D721Med (cell line): ENCODE measurements at regions not wholly inside any gene's neighbourhood (a gene's known extent, or its start where the extent isn't known, plus 50 kb on each side); places are given as distances from the start of the nearest gene placed in this dataset.

Experiments
- DNase-seq: peaks from one replicate; pipeline ENCODE4 v3.0.0; 2011; ENCODE audit warnings: low spot score; ENCODE audit not compliant: insufficient read length
- FAIRE-seq: peaks from 2 replicates; lab custom pipeline; 2011; peaks lifted over from hg19 to GRCh38; lab: Jason Lieb, UNC
- CTCF ChIP-seq: IDR thresholded peaks from 2 replicates; pipeline ENCODE4 v1.5.1; 2012; ENCODE audit warnings: mild to moderate bottlenecking, control low read depth; ENCODE audit not compliant: insufficient read depth; ENCODE audit errors: missing control alignments

DNA sequence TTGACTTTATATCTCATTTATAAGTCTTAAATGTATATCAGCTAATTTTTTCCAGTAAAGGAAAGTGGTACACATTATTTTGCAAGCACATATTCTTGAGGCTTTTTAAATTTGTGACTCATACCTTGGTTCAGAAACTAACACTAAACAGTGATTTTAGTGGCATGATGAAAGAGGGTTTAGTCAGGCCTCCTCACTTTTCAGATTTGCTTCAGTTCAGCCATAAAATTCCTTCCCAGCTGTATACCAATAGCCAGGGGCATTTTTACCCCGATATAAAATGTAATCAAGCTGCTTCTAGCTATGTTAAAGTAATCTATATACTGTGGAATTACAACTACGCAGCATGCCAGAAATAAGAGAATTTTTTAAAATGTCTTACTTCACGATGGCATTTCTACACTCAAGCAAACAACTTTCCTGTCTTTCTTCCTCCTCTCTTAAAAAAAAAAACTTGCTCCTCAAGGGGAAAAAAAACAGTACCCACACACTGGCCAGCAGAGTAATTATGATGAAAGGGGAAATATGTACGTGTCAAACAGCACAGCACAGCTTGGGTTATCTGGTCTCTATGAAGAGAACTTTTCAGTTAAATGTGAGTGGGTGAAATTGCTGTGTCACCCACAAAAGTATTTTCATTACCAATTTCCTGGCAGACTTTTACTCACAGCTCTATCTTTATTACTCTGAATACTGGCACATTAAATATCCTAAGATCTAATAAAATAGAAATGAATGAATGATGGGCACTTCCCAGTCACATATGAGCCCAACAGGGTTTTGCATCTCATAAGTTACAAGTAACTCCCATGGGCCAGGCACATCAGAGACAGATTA, 244.8 kb upstream of the TENT5A start:
- TF ChIP-seq CTCF = no peak
- DNase-seq = no peak
- FAIRE-seq = no peak

DNA sequence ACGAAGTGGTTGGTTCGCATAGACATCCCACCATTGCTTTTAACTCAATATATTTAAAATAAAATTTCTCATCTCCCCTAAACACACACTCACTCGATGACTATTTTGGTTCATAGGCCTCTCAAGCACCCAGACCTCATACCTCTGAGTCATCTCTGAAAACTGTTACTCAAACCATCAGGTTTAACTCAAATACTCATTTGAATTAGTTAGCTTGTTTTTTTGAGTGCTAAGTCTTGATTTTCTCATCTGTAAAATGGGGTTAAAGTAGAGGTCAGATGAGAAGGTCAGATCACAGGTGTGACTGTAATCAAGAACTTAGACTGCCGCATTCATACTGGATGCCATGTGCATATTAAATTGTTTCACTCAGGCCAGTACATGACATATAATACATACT, 243.9 kb upstream of the TENT5A start:
- TF ChIP-seq CTCF = no peak
- DNase-seq = no peak
- FAIRE-seq = no peak

GRCh38 chr6:81995548-81996289, 243.2 kb upstream of the TENT5A start:
- FAIRE-seq = no peak
- no peak for TF ChIP-seq CTCF
- no peak for DNase-seq

- TF ChIP-seq CTCF = no peak
- DNase-seq = no peak
- no peak for FAIRE-seq
These were observed 236.4 kb upstream of the TENT5A start for GRCh38 chr6:81988871-81989270.

GRCh38 chr6:81988446-81988845, 236.0 kb upstream of the TENT5A start:
- FAIRE-seq (no peak), DNase-seq (no peak)
- TF ChIP-seq CTCF = no peak

- DNase-seq (no peak), FAIRE-seq (no peak)
- no peak for TF ChIP-seq CTCF
These were observed 234.8 kb upstream of the TENT5A start for GRCh38 chr6:81987293-81987692.

- FAIRE-seq = no peak
- TF ChIP-seq CTCF = no peak
- no peak for DNase-seq
These were observed 232.7 kb upstream of the TENT5A start for GRCh38 chr6:81985191-81985590.
